Vagina (tissue), 2 donors: ENCODE measurements at regions not wholly inside any gene's neighbourhood (a gene's known extent, or its start where the extent isn't known, plus 50 kb on each side); places are given as distances from the start of the nearest gene placed in this dataset.

Experiments
- DNase-seq, 2 donors: peaks; one replicate each; pipeline ENCODE4 v3.0.0-alpha.2; 2017; ENCODE audit errors: extremely low spot score in 2 of 2
- H3K27ac ChIP-seq: fragments of 200-600 bp; sonication (generic); one replicate; pipeline ENCODE4 v1.5.1; 2019
- H3K27me3 ChIP-seq: fragments of 200-600 bp; sonication (generic); one replicate; pipeline ENCODE4 v1.5.1; 2019
- H3K36me3 ChIP-seq, 2 donors: fragments of 200-600 bp; sonication (generic); one replicate each; pipeline ENCODE4 v1.5.1; 2017 to 2019
- H3K4me1 ChIP-seq: fragments of 200-600 bp; sonication (generic); one replicate; pipeline ENCODE4 v1.5.1; 2019
- H3K4me3 ChIP-seq, 2 donors: fragments of 200-600 bp; sonication (generic); 1 replicate in 1 of 2; 2 replicates in 1 of 2; pipeline ENCODE4 v1.5.1; 2016 to 2019
- H3K9me3 ChIP-seq: fragments of 200-600 bp; sonication (generic); one replicate; pipeline ENCODE4 v1.5.1; 2019
- POLR2A ChIP-seq, 2 donors: fragments of 450-650 bp; IDR thresholded peaks; one replicate each; pipeline ENCODE4 v1.6.1; 2017; ENCODE audit warnings: antibody characterized with exemption in 2 of 2, mild to moderate bottlenecking in 2 of 2, moderate library complexity in 2 of 2
- POLR2AphosphoS5 ChIP-seq, 2 donors: sonication (generic); formaldehyde crosslinking; IDR thresholded peaks; one replicate each; pipeline ENCODE4 v1.9.0; 2017; ENCODE audit warnings: antibody characterized with exemption in 2 of 2, mild to moderate bottlenecking in 2 of 2, low read depth in 1 of 2; ENCODE audit not compliant: insufficient read depth in 1 of 2
- intact Hi-C: fragments of 100-400 bp; cut with DNase I; formaldehyde crosslinking; loops from one replicate; pipeline ENCODE4 v1.15.1; 2023
- TF ChIP-seq, protein P1 (sequence below), 3 experiments: fragments of 450-650 bp in 2 of 3; fragments of 200-600 bp in 1 of 3; sonication (generic) in 1 of 3; IDR thresholded peaks; one replicate each; pipeline ENCODE4 v1.5.1; 2017 to 2019; ENCODE audit warnings: antibody characterized with exemption in 3 of 3, mild to moderate bottlenecking in 2 of 3, moderate library complexity in 2 of 3

DNA sequence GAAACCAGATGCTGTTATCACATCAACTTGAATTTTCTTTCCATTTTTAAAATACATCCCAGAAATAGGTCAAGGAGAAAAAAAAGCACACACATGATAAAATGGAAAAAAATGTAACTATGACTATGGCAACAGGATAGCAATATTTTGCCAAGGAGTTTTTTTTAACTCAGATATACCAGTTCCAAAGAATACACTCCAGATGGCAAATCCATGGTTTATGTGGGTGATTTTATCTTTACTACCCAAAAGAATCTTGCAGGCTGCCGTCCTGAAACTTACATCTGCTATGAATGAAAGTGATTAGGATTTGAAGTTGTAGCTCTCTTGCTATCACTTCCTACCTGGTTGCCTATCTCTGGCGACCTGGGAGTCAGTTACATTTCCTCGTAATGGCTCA, 91.0 kb upstream of the PLPPR4 start:
- no peaks in the 10 kb centered on the region for H3K36me3 ChIP-seq
- no peak overlapping the region for H3K4me3 ChIP-seq
- no peak for TF ChIP-seq POLR2A (IDR thresholded peaks at IDR 0.05)
- TF ChIP-seq, protein P1, sequence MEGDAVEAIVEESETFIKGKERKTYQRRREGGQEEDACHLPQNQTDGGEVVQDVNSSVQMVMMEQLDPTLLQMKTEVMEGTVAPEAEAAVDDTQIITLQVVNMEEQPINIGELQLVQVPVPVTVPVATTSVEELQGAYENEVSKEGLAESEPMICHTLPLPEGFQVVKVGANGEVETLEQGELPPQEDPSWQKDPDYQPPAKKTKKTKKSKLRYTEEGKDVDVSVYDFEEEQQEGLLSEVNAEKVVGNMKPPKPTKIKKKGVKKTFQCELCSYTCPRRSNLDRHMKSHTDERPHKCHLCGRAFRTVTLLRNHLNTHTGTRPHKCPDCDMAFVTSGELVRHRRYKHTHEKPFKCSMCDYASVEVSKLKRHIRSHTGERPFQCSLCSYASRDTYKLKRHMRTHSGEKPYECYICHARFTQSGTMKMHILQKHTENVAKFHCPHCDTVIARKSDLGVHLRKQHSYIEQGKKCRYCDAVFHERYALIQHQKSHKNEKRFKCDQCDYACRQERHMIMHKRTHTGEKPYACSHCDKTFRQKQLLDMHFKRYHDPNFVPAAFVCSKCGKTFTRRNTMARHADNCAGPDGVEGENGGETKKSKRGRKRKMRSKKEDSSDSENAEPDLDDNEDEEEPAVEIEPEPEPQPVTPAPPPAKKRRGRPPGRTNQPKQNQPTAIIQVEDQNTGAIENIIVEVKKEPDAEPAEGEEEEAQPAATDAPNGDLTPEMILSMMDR (IDR thresholded peaks at IDR 0.05) = no peak
- TF ChIP-seq POLR2AphosphoS5 (IDR thresholded peaks at IDR 0.05; ENCODE audit: insufficient read depth in 1 of 2, low read depth in 1 of 2) = no peak
- H3K4me1 ChIP-seq = no peaks in the 10 kb centered on the region
- H3K27me3 ChIP-seq = no peaks in the 10 kb centered on the region
- no peaks in the 10 kb centered on the region for H3K9me3 ChIP-seq
- intact Hi-C loops = no loop called here
- DNase-seq = no peak
- no peak overlapping the region for H3K27ac ChIP-seq

DNA sequence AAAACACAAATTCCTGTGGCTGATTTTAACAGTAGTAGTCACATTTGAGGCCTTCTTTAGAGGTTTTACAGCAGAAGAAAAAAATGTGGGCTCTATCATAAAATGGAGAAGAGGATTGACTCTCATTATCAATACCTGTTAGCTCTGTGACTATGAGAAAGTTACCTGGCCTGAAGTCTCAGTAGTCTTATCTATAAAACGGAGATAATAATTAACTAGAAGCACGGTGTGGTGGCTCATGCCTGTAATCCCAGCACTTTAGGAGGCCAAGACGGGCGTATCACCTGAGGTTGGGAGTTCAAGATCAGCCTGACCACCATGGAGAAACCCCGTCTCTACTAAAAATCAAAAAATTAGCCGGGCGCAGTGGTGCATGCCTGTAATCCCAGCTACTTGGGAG, 90.4 kb upstream of the PLPPR4 start:
- intact Hi-C loops = no loop called here
- no peak for TF ChIP-seq POLR2A (IDR thresholded peaks at IDR 0.05)
- TF ChIP-seq POLR2AphosphoS5 (IDR thresholded peaks at IDR 0.05; ENCODE audit: insufficient read depth in 1 of 2, low read depth in 1 of 2) = no peak
- no peak for DNase-seq

DNA sequence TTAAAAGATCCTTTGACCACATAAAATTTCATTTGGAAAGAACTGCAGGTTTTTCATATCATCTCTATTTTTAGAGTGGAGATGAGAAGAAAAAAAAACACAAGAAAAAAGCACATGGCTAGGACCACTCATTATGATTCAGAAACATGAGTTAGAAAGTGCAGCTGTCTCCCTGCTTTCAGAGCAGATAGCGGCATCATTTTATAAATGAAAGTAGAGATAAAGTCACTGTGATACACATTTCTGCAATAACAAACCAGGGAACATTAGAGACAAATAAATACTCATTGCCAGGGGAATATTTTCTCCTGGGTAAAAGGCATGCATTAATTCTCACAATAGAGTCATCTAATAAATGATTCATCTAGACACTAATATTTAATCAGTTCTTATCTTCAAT, 87.5 kb upstream of the PLPPR4 start:
- intact Hi-C loops = no loop called here
- TF ChIP-seq, protein P1 (IDR thresholded peaks at IDR 0.05) = no peak
- TF ChIP-seq POLR2AphosphoS5 (IDR thresholded peaks at IDR 0.05; ENCODE audit: insufficient read depth in 1 of 2, low read depth in 1 of 2) = no peak
- no peak for TF ChIP-seq POLR2A (IDR thresholded peaks at IDR 0.05)
- no peaks in the 10 kb centered on the region for H3K4me1 ChIP-seq
- H3K27ac ChIP-seq = no peak overlapping the region
- H3K36me3 ChIP-seq = no peaks in the 10 kb centered on the region
- H3K27me3 ChIP-seq = no peaks in the 10 kb centered on the region
- H3K9me3 ChIP-seq = no peaks in the 10 kb centered on the region
- no peak overlapping the region for H3K4me3 ChIP-seq
- DNase-seq = no peak

More for the DNA sequence above, 90.4 kb upstream of the PLPPR4 start:
- no peak overlapping the region for H3K4me3 ChIP-seq
- no peaks in the 10 kb centered on the region for H3K27me3 ChIP-seq
- no peaks in the 10 kb centered on the region for H3K4me1 ChIP-seq
- no peaks in the 10 kb centered on the region for H3K36me3 ChIP-seq
- H3K9me3 ChIP-seq = no peaks in the 10 kb centered on the region
- H3K27ac ChIP-seq = no peak overlapping the region

DNA sequence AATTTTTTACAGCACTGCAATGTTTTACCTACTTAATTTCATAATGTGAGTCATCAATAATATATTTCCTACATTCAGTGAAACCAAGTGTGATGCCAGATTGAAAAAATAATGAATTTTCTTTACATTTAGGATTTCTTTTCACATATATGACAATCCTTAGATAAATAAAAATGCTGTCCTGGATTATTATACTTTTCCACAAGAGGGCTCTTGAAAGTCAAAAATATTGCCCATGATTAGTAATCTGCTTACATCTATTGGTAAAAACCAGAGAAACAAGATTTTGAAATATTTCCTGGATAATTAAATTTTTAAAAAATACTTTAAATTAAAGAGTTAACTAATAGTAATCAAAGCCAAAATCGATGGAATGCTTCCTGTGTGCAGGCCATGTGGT, 86.8 kb upstream of the PLPPR4 start:
- intact Hi-C loops = no loop called here
- H3K27ac ChIP-seq = no peak overlapping the region
- no peak overlapping the region for H3K4me3 ChIP-seq
- TF ChIP-seq POLR2A (IDR thresholded peaks at IDR 0.05) (no peak), POLR2AphosphoS5 (IDR thresholded peaks at IDR 0.05; ENCODE audit: insufficient read depth in 1 of 2, low read depth in 1 of 2) (no peak)
- TF ChIP-seq, protein P1 (IDR thresholded peaks at IDR 0.05) = no peak
- no peaks in the 10 kb centered on the region for H3K36me3 ChIP-seq
- H3K4me1 ChIP-seq = no peaks in the 10 kb centered on the region
- H3K9me3 ChIP-seq = no peaks in the 10 kb centered on the region
- DNase-seq = no peak
- no peaks in the 10 kb centered on the region for H3K27me3 ChIP-seq

DNA sequence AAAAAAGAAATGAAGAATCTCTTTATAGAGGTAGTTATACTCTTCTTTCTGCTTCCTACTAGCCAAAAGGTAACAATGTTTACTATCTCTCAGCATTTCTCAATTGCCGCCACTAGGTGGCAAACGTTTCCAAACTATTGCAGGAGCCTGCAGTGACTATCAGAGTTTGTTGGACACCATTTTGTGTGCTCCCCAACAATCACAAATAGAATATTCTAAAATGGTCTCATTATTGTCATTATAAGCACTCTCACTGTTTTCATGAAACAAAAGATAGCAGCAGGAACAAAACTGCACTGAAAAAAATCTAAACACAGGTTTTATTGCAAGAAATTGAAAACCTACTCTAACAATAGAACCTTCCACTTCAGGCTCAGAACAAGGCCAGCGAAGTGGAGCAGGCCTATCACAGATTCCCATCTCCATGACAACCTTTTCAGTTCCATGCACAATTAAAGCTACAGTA, 83.9 kb upstream of the PLPPR4 start:
- intact Hi-C loops = loop anchor here (10.0 kb wide), 1 partner anchor 524 kb away; no protein-coding TSS in a partner anchor
- Histone ChIP-seq H3K27ac (no peak overlapping the region), H3K27me3 (no peaks in the 10 kb centered on the region), H3K4me1 (no peaks in the 10 kb centered on the region), H3K36me3 (no peaks in the 10 kb centered on the region), H3K4me3 (no peak overlapping the region), H3K9me3 (no peaks in the 10 kb centered on the region)
- DNase-seq = no peak
- TF ChIP-seq, protein P1 (IDR thresholded peaks at IDR 0.05) = peak; percentile 34 to 79 (median 77)
- TF ChIP-seq POLR2AphosphoS5 (IDR thresholded peaks at IDR 0.05; ENCODE audit: insufficient read depth in 1 of 2, low read depth in 1 of 2) (peak in 1 of 2 donors; percentile 37), POLR2A (IDR thresholded peaks at IDR 0.05) (no peak)
